HepG2 (cell line): ENCODE measurements at regions not wholly inside any gene's neighbourhood (a gene's known extent, or its start where the extent isn't known, plus 50 kb on each side); places are given as distances from the start of the nearest gene placed in this dataset.
"Not testable (repeated sequence)": the region's sequence is repeated elsewhere in the genome, so short reads cannot be mapped to it uniquely, and the experiment has no call there.

Experiments
- ATAC-seq: fragments of 200-7000 bp; cut with Tn5 transposase; 3 replicates; pipeline ENCODE4 v1.9.1; 2020; ENCODE audit warnings: mild to moderate bottlenecking, moderate library complexity
- BruUV-seq: library from RNA; stranded (reverse); fragments of 400-500 nt; replicated peaks from 2 replicates; lab custom pipeline; 2021; lab: Mats Ljungman, UMichigan
- CTCF ChIA-PET: fragments of 300-600 bp; formaldehyde crosslinking; extraction: SDS; loops from one replicate; lab custom pipeline; 2021; ENCODE audit warnings: low total read pairs, inconsistent platforms, low intra/inter-chr PET ratio; lab: Yijun Ruan, JAX
- POLR2A ChIA-PET: fragments of 350-600 bp; sonication (Branson Sonifier 250); formaldehyde crosslinking; loops from one replicate; lab custom pipeline; 2020; ENCODE audit warnings: antibody characterized with exemption, inconsistent platforms; lab: Yijun Ruan, JAX
- DNase-seq: peaks from one replicate; pipeline ENCODE4 v3.0.0-alpha.2; 2015; ENCODE audit warnings: low spot score
- FAIRE-seq: peaks from 3 replicates; lab custom pipeline; 2011; peaks lifted over from hg19 to GRCh38; lab: Jason Lieb, UNC
- H2AFZ ChIP-seq: one replicate; pipeline ENCODE4 v1.6.1; 2011; ENCODE audit warnings: low read length, inconsistent platforms
- H3K27ac ChIP-seq: fragments of 300-600 bp; 3 replicates; pipeline ENCODE4 v1.8.0; 2011; ENCODE audit warnings: mixed run types, mild to moderate bottlenecking, mixed read lengths, low read length, inconsistent platforms; ENCODE audit not compliant: insufficient read depth; ENCODE audit errors: extremely low read length
- H3K27me3 ChIP-seq, 2 experiments: fragments of 200-600 bp in 1 of 2; 2 replicates in 1 of 2; 3 replicates in 1 of 2; pipeline versions ENCODE4 v1.6.0 to v1.8.0; 2011; ENCODE audit warnings: low read length in 2 of 2, mild to moderate bottlenecking in 2 of 2, moderate library complexity in 2 of 2, inconsistent platforms in 1 of 2; ENCODE audit not compliant: insufficient read depth in 2 of 2, control insufficient read depth in 1 of 2
- H3K36me3 ChIP-seq, 2 experiments: fragments of 200-600 bp in 1 of 2; replicated peaks in 1 of 2; 2 replicates in 1 of 2; 3 replicates in 1 of 2; pipeline versions ENCODE4 v1.5.1 to v1.8.0; 2011; ENCODE audit warnings: low read length in 2 of 2, inconsistent platforms in 1 of 2; ENCODE audit not compliant: insufficient read depth in 2 of 2, control insufficient read depth in 1 of 2
- H3K4me1 ChIP-seq: 2 replicates; pipeline ENCODE4 v1.5.1; 2012; ENCODE audit warnings: low read length, inconsistent platforms; ENCODE audit not compliant: insufficient read depth
- H3K4me2 ChIP-seq: 2 replicates; pipeline ENCODE4 v1.6.0; 2011; ENCODE audit warnings: low read depth, low read length, inconsistent platforms
- H3K4me3 ChIP-seq, 3 experiments: fragments of 200-600 bp in 1 of 3; sonication (generic), shearing (Covaris generic) in 1 of 3; replicated peaks in 1 of 3; 2 replicates each; pipeline ENCODE4 v1.5.1; 2011 to 2016; ENCODE audit warnings: low read length in 3 of 3, inconsistent platforms in 2 of 3, low read depth in 2 of 3, mild to moderate bottlenecking in 2 of 3, control low read depth in 1 of 3, mixed read lengths in 1 of 3; ENCODE audit not compliant: insufficient read depth in 1 of 3
- H3K79me2 ChIP-seq: one replicate; pipeline ENCODE4 v1.6.1; 2011; ENCODE audit warnings: low read length, inconsistent platforms; ENCODE audit not compliant: insufficient read depth
- H3K9ac ChIP-seq: 2 replicates; pipeline ENCODE4 v1.6.0; 2011; ENCODE audit warnings: mild to moderate bottlenecking, low read depth, low read length, inconsistent platforms; ENCODE audit not compliant: insufficient read depth
- H3K9me3 ChIP-seq: 2 replicates; pipeline ENCODE4 v1.5.1; 2012; ENCODE audit warnings: mild to moderate bottlenecking, low read length
- H4K20me1 ChIP-seq: 2 replicates; pipeline ENCODE4 v1.6.0; 2011; ENCODE audit warnings: inconsistent platforms, mild to moderate bottlenecking, low read length, moderate library complexity; ENCODE audit not compliant: insufficient read depth
- ARID2 ChIP-seq: sonication (generic); formaldehyde crosslinking; IDR thresholded peaks from 2 replicates; pipeline ENCODE4 v1.8.1; 2022; ENCODE audit warnings: mild to moderate bottlenecking, missing genetic modification reagents, borderline replicate concordance
- CTCF ChIP-seq: sonication (generic); formaldehyde crosslinking; IDR thresholded peaks from 2 replicates; pipeline ENCODE4 v1.5.0; 2020; ENCODE audit warnings: mild to moderate bottlenecking, missing genetic modification reagents, moderate library complexity
- WGBS: methylation state at CpG from one replicate; pipeline ENCODE4 v1.1.6; 2017; ENCODE audit warnings: low lambda C conversion rate; 5-methylcytosine and 5-hydroxymethylcytosine counted together
- in situ Hi-C: cut with HindIII; loops from 2 replicates; pipeline ENCODE4 v1.10.0; 2017; ENCODE audit warnings: low pct_unique_long_range_greater_than_20kb; ENCODE audit not compliant: extremely low pct_ligation_motif_present
- intact Hi-C: fragments of 100-400 bp; cut with micrococcal nuclease; formaldehyde crosslinking; loops from one replicate; pipeline ENCODE4 v1.10.0; 2022; ENCODE audit not compliant: unreplicated experiment

GRCh38 chr10:4903675-4904074, 59.5 kb upstream of the AKR1C1 start:
- WGBS = 78% methylated on average over 2 of the region's 2 CpGs
- BruUV-seq = not testable (repeated sequence)

GRCh38 chr10:4909118-4909517, 54.1 kb upstream of the AKR1C1 start:
- H3K27me3 ChIP-seq = no peaks in the 10 kb centered on the region; a peak in 1 of 5 replicates
- ChIA-PET POLR2A (no interaction called here), CTCF (interaction anchor here (1.2 kb wide), 1 partner anchor 59 kb away, joined by 3 read pairs; no protein-coding TSS in a partner anchor)
- no peak overlapping the region for H3K9ac ChIP-seq
- no peak overlapping the region for H2AFZ ChIP-seq
- in situ Hi-C loops = no loop called here
- no peaks in the 10 kb centered on the region for H3K79me2 ChIP-seq
- DNase-seq (no peak), FAIRE-seq (no peak), ATAC-seq (peak; percentile 70)
- no peak overlapping the region for H3K4me2 ChIP-seq
- H3K9me3 ChIP-seq = peaks cover 11% of the 10 kb centered on the region
- no peak overlapping the region for H3K27ac ChIP-seq
- no peaks in the 10 kb centered on the region for H3K36me3 ChIP-seq
- no peak overlapping the region for H3K4me3 ChIP-seq
- no TSS peak for BruUV-seq
- TF ChIP-seq ARID2 = no peak
- peak; percentile 23; the same call in 1 of the 2 replicates for TF ChIP-seq CTCF
- 86% methylated on average over 6 of the region's 6 CpGs for WGBS
- intact Hi-C loops = no loop called here
- no peaks in the 10 kb centered on the region for H3K4me1 ChIP-seq
- H4K20me1 ChIP-seq = no peaks in the 10 kb centered on the region

More at GRCh38 chr10:4903675-4904074, 59.5 kb upstream of the AKR1C1 start:
- in situ Hi-C loops, H2AFZ ChIP-seq, H3K9ac ChIP-seq, H3K27me3 ChIP-seq, ATAC-seq, H3K36me3 ChIP-seq, H3K9me3 ChIP-seq, intact Hi-C loops, FAIRE-seq, H3K4me2 ChIP-seq, DNase-seq, H3K27ac ChIP-seq, H3K79me2 ChIP-seq, H4K20me1 ChIP-seq, POLR2A ChIA-PET, CTCF ChIA-PET, H3K4me3 ChIP-seq: not testable (repeated sequence)
- H3K4me1 ChIP-seq = peaks cover 16% of the 10 kb centered on the region
